GM12892 (cell line): ENCODE measurements at regions not wholly inside any gene's neighbourhood (a gene's known extent, or its start where the extent isn't known, plus 50 kb on each side); places are given as distances from the start of the nearest gene placed in this dataset.

ENCODE experiments used
- DNase-seq: peaks from one replicate; pipeline ENCODE4 v3.0.0; 2011; ENCODE audit not compliant: insufficient read length
- FAIRE-seq: peaks from 2 replicates; lab custom pipeline; 2011; peaks lifted over from hg19 to GRCh38; lab: Jason Lieb, UNC
- POLR2A ChIP-seq: IDR thresholded peaks from 2 replicates; pipeline ENCODE4 v1.6.1; 2011; ENCODE audit warnings: low read depth, low read length, control low read depth
- POLR2AphosphoS5 ChIP-seq: IDR thresholded peaks from 2 replicates; pipeline ENCODE4 v1.6.1; 2011; ENCODE audit warnings: low read depth, low read length, control low read depth
- TAF1 ChIP-seq: IDR thresholded peaks from 2 replicates; pipeline ENCODE4 v1.6.1; 2011; ENCODE audit warnings: low read depth, mild to moderate bottlenecking, control low read depth, low read length, borderline replicate concordance

DNA sequence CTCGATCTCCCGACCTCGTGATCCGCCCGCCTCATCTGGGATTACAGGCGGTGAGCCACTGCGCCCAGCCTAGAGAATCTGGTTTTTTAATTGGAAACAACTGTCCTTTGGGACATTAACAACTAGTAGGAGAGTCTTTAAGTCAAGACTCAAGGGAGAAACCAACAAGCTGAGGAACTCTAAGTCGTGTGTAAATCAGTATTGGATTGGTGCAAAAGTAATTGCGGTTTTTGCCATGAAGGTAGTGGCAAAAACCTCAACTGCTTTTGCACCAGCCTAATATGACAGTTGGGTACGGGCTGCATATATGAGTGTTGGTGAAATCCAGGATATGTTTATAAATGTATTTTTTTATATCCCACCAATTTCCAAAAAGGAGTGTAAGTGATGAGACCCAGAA lies 113.9 kb upstream of the PLXNA4 start:
- TF ChIP-seq POLR2A (no peak), POLR2AphosphoS5 (no peak), TAF1 (no peak)
- no peak for FAIRE-seq

GRCh38 chr7:132687981-132688383 lies 111.7 kb upstream of the PLXNA4 start:
- DNase-seq (no peak), FAIRE-seq (no peak)
- TF ChIP-seq POLR2A (no peak), POLR2AphosphoS5 (no peak), TAF1 (no peak)

More for the DNA sequence above, 113.9 kb upstream of the PLXNA4 start:
- DNase-seq: no peak

DNA sequence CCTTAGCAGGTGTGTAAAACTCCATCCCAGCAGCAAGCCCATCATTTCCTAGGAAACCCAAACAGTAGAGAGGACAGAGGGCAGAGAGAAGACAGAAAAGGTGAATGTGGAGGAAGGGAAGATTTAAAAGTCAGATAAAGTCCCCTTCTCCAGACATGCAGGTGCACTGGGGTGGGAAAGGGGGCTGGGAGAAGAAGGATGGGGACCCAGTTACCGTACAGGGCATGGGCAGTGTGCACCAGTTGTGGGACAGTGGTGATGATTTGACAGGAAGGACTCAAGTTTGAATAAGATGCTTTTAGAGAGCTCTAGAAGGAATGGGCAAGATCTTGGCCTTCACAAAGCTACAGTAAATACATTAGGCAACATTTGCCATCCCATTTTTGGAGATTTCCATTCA lies 110.7 kb upstream of the PLXNA4 start:
- DNase-seq (no peak), FAIRE-seq (no peak)
- TF ChIP-seq TAF1 (no peak), POLR2A (no peak), POLR2AphosphoS5 (no peak)

GRCh38 chr7:132685277-132685676 lies 109.0 kb upstream of the PLXNA4 start:
- FAIRE-seq (no peak), DNase-seq (no peak)
- TF ChIP-seq POLR2AphosphoS5 (no peak), POLR2A (no peak), TAF1 (no peak)

GRCh38 chr7:132683896-132684690 lies 107.8 kb upstream of the PLXNA4 start:
- TF ChIP-seq POLR2AphosphoS5 (no peak), TAF1 (no peak), POLR2A (no peak)
- DNase-seq: no peak
- FAIRE-seq: no peak

DNA sequence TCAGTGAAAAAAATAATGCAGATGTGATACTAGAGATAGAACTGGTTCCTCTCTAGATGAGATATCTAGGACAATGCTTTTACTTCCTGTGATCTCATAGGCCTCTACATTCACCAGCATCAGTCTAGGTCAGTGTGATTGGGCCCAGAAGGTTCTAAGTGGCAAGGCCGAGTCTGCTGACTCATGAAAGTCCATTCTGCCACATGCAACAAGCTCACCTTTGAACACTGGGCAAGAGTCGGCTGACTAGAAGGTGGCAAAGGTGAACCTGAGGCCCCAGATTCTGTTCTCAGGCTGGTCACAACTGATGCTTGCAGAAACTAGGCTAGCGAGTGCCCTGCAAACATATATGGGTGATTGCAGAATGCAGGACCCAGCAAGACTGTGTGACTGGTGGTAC lies 105.7 kb upstream of the PLXNA4 start:
- no peak for DNase-seq
- no peak for FAIRE-seq
- TF ChIP-seq POLR2AphosphoS5 (no peak), TAF1 (no peak), POLR2A (no peak)

- DNase-seq (no peak), FAIRE-seq (no peak)
- TF ChIP-seq TAF1 (no peak), POLR2AphosphoS5 (no peak), POLR2A (no peak)
Observed at GRCh38 chr7:132680590-132680989, 104.3 kb upstream of the PLXNA4 start.

- no peak for DNase-seq
- TF ChIP-seq POLR2AphosphoS5 (no peak), TAF1 (no peak)
- no peak for FAIRE-seq
Observed at GRCh38 chr7:132678656-132679055, 102.4 kb upstream of the PLXNA4 start.

GRCh38 chr7:132677918-132678317 lies 101.6 kb upstream of the PLXNA4 start:
- DNase-seq (no peak), FAIRE-seq (no peak)
- TF ChIP-seq POLR2A: no peak
- TF ChIP-seq TAF1: no peak
- no peak for TF ChIP-seq POLR2AphosphoS5

DNA sequence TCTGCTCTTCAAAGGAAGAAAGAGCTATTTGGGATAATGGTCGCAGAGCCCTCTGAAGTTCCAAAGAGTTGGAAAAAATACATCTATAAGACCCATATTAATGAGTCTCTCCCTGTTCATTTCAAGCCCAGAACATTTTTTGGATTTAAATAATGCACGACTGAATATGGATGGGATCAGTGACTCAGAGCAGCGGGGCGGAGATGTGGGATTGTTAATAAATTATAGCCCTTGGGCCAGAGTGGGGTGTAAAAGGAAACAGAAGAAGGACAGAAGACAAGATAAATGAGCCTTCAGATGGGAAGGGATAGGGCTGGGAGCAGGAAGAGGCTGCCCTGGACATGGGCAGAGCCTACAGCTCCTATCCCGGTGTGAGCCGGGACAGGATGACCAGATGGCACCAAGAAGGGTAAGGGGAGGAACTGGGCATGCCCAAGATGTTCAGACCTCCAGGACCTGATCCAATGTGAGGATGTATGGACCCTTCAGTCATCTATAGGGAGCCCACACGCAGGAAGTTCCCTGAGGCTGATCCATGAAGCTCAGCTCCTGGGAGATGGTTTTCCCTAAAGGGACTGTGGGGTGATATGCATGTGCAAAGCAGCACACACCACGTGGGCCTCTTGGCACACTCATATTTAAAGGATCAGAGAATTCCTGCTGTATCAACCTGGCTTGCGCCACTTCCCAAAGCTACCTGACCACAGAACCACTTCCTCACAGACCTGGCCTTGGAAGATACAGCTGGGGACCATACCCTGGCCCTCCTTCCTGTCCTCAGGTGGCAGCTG lies 96.1 kb upstream of the PLXNA4 start:
- TF ChIP-seq POLR2A (no peak), TAF1 (no peak), POLR2AphosphoS5 (no peak)
- FAIRE-seq (no peak), DNase-seq (no peak)

DNA sequence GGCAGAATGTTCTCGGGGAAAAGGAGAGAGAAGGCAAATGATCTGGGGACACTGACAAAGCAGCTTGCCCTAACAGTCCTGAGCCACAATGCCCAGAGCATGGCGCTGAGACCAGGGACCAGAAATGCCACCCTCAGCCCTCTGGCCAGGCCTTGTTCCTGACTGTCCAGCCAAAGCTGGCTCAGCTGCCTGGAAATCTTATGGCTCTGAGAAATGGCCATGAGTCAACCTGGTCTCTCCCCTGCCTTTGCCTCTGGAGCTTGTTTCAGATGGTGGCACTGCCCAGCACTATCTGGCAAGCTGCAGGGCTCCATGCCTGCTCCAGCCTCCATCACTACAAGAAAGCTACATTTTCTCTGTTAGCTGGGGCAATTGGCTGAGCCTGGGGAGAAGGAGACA lies 90.5 kb upstream of the PLXNA4 start:
- no peak for FAIRE-seq
- DNase-seq: no peak
- TF ChIP-seq TAF1 (no peak), POLR2AphosphoS5 (no peak), POLR2A (no peak)
